Activated B cell treated with CpG ODN at 0.5 μM for 24 hours (primary cell): ENCODE measurements at regions not wholly inside any gene's neighbourhood (a gene's known extent, or its start where the extent isn't known, plus 50 kb on each side); places are given as distances from the start of the nearest gene placed in this dataset.

Experiments used
- ATAC-seq: fragments of 200-7000 bp; cut with Tn5 transposase; one replicate; pipeline ENCODE4 v1.10.0; 2021; ENCODE audit warnings: low read depth, mild to moderate bottlenecking, moderate library complexity
- CTCF ChIA-PET: fragments of 350-600 bp; sonication (Branson Sonifier 250); formaldehyde crosslinking; loops from one replicate; lab custom pipeline; 2021; ENCODE audit warnings: antibody characterized with exemption; lab: Charles Lee
- POLR2A ChIA-PET: fragments of 350-600 bp; sonication (Branson Sonifier 250); formaldehyde crosslinking; loops from one replicate; lab custom pipeline; 2021; ENCODE audit warnings: antibody characterized with exemption; lab: Charles Lee
- DNase-seq: peaks from one replicate; pipeline ENCODE4 v3.0.0; 2022
- H3K27ac Mint-ChIP-seq: one replicate; pipeline ENCODE4 v1.8.0; 2020; ENCODE audit warnings: mixed read lengths
- H3K27me3 Mint-ChIP-seq: one replicate; pipeline ENCODE4 v1.8.0; 2021; ENCODE audit warnings: mixed read lengths
- H3K36me3 Mint-ChIP-seq: one replicate; pipeline ENCODE4 v1.8.0; 2021; ENCODE audit warnings: low read depth, mixed read lengths
- H3K4me1 Mint-ChIP-seq: one replicate; pipeline ENCODE4 v1.8.0; 2021; ENCODE audit warnings: mixed read lengths
- H3K4me3 Mint-ChIP-seq: one replicate; pipeline ENCODE4 v1.8.0; 2020; ENCODE audit warnings: mild to moderate bottlenecking, mixed read lengths
- H3K9me3 Mint-ChIP-seq: one replicate; pipeline ENCODE4 v1.8.0; 2020; ENCODE audit warnings: mixed read lengths
- CTCF ChIP-seq: fragments of 200-600 bp; IDR thresholded peaks from one replicate; pipeline ENCODE4 v1.8.0; 2022; ENCODE audit warnings: antibody characterized with exemption, mild to moderate bottlenecking
- intact Hi-C: fragments of 100-400 bp; cut with micrococcal nuclease; formaldehyde crosslinking; loops from one replicate; pipeline ENCODE4 v1.15.1; 2024

- Mint-ChIP-seq H3K27me3 (no peaks in the 10 kb centered on the region), H3K27ac (no peak overlapping the region), H3K9me3 (no peaks in the 10 kb centered on the region), H3K4me3 (no peak overlapping the region), H3K36me3 (peaks cover 61% of the 10 kb centered on the region), H3K4me1 (peaks cover 73% of the 10 kb centered on the region)
- ATAC-seq (no peak), DNase-seq (no peak)
- no peak for TF ChIP-seq CTCF
- intact Hi-C loops = no loop called here
- ChIA-PET POLR2A (no interaction called here), CTCF (interaction anchor here (1.4 kb wide), 1 partner anchor 63 kb away, joined by 7 read pairs; no protein-coding TSS in a partner anchor)
These were observed 433.9 kb downstream of the PCNX1 start for GRCh38 chr14:71341156-71341555.

- Mint-ChIP-seq H3K4me3 (no peak overlapping the region), H3K4me1 (peaks cover 84% of the 10 kb centered on the region), H3K27me3 (no peaks in the 10 kb centered on the region), H3K9me3 (no peaks in the 10 kb centered on the region), H3K36me3 (peaks cover 52% of the 10 kb centered on the region), H3K27ac (no peak overlapping the region)
- DNase-seq (no peak), ATAC-seq (no peak)
- intact Hi-C loops = no loop called here
- CTCF ChIA-PET = interaction anchor here (0.9 kb wide), 1 partner anchor 60 kb away, joined by 3 read pairs; no protein-coding TSS in a partner anchor
- no peak for TF ChIP-seq CTCF
- POLR2A ChIA-PET = interaction anchor here (1.9 kb wide), 1 partner anchor 14 kb away, joined by 5 read pairs; no protein-coding TSS in a partner anchor
These were observed 436.5 kb downstream of the PCNX1 start for GRCh38 chr14:71343724-71344123.

DNA sequence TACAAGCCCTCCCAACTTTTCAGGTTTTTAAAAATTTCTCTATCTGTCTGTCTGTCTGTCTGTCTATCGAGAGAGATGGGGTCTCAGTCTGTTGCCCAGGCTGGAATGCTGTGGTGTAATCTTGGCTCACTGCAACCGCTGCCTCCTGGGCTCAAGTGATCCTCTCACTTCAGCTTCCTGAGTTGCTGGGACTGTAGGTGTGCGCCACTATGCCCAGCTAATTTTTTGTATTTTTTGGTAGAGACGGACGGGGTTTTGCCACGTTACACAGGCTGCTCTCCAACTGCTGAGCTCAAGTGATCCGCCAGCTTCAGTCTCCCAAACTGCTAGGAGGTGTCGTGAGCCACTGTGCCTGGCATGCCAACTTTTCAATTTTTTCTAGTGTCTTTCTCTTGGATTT is 437.2 kb downstream of the PCNX1 start:
- H3K9me3 Mint-ChIP-seq = no peaks in the 10 kb centered on the region
- CTCF ChIA-PET = no interaction called here
- ATAC-seq = no peak

GRCh38 chr14:71346685-71347084 is 439.4 kb downstream of the PCNX1 start:
- Mint-ChIP-seq H3K9me3 (no peaks in the 10 kb centered on the region), H3K36me3 (peaks cover 33% of the 10 kb centered on the region), H3K27me3 (no peaks in the 10 kb centered on the region), H3K4me1 (peaks cover 87% of the 10 kb centered on the region), H3K27ac (peak overlapping the region; percentile 51), H3K4me3 (peak overlapping the region; percentile 22)
- TF ChIP-seq CTCF = no peak
- intact Hi-C loops = loop anchor here (1.0 kb wide), 1 partner anchor 9 kb away; no protein-coding TSS in a partner anchor
- ChIA-PET CTCF (interaction anchor here (1.5 kb wide), 1 partner anchor 14 kb away, joined by 4 read pairs; no protein-coding TSS in a partner anchor), POLR2A (interaction anchor here (0.6 to 1.4 kb wide), 3 partner anchors 10 to 25 kb away, joined by 3 to 6 read pairs (median 4); no protein-coding TSS in a partner anchor)
- ATAC-seq (peak; percentile 46), DNase-seq (no peak)

More for the DNA sequence above, 437.2 kb downstream of the PCNX1 start:
- Mint-ChIP-seq H3K4me3 (no peak overlapping the region), H3K27me3 (no peaks in the 10 kb centered on the region), H3K27ac (peak overlapping the region; percentile 13), H3K4me1 (peaks cover 88% of the 10 kb centered on the region), H3K36me3 (peaks cover 48% of the 10 kb centered on the region)
- TF ChIP-seq CTCF = no peak
- POLR2A ChIA-PET = no interaction called here
- intact Hi-C loops = no loop called here
- no peak for DNase-seq

DNA sequence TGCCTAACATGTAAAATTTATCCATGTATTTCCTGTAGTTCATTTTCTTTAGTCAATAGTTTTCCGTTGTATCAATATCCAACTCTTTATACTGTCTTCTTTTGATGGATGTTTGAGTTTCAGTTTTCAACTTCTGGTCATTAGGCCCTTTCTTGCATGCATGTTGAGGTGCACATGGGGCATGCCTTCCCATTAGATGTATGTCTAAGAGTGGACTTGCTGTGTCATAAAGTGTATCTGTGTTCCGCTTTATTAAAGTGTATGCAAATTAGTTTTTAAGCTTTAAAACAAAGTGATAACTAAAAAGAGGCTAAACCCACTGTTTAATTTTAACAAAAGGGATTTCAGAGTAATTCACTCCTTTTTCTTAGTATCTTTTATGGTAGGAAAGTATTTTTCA is 441.1 kb downstream of the PCNX1 start:
- Mint-ChIP-seq H3K9me3 (peaks cover 4% of the 10 kb centered on the region), H3K4me1 (peaks cover 86% of the 10 kb centered on the region), H3K27ac (peak overlapping the region; percentile 71), H3K4me3 (peak overlapping the region; percentile 39), H3K27me3 (no peaks in the 10 kb centered on the region), H3K36me3 (peaks cover 38% of the 10 kb centered on the region)
- CTCF ChIA-PET = no interaction called here
- POLR2A ChIA-PET = interaction anchor here (1.0 to 1.3 kb wide), 2 partner anchors 10 to 26 kb away, joined by 4 to 6 read pairs; no protein-coding TSS in a partner anchor
- intact Hi-C loops = loop anchor here (2.0 kb wide), 1 partner anchor 14 kb away; no protein-coding TSS in a partner anchor
- DNase-seq (no peak), ATAC-seq (peak; percentile 42)
- TF ChIP-seq CTCF = no peak
